ENCODE measurements at regions not wholly inside any gene's neighbourhood (a gene's known extent, or its start where the extent isn't known, plus 50 kb on each side); places are given as distances from the start of the nearest gene placed in this dataset.

DNA sequence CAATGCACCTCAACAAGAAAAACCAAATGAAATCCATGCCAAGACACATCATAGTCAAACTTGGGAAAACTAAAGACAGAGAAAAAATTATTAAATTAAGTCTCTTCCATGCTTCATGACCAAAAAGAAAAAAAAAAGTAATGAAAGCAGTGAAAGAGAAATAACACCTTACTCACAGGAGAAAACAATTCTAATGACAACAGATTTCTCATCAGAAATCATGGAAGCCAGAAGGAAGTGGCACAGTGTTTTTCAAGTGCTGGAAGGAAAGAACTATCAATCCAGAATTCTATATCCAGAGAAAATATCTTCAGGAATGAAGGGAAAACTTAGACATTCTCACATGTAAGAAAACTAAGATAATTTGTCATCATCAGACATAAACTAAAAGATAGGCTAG lies 71.1 kb upstream of the NUDT4 start:
- TF ChIP-seq GABPA (IDR thresholded peaks at IDR 0.05; ENCODE audit: borderline replicate concordance, insufficient read depth, low read length) (no peak), RNF2 (IDR thresholded peaks at IDR 0.05; ENCODE audit: borderline replicate concordance, low read depth, low read length, missing control alignments, poor library complexity, severe bottlenecking) (no peak), SP1 (IDR thresholded peaks at IDR 0.05; ENCODE audit: low read depth, low read length) (no peak), SIN3A (conservative IDR thresholded peaks at IDR 0.05 in 1 of 2, IDR thresholded peaks at IDR 0.05 in 1 of 2; ENCODE audit: low read depth in 1 of 2, low read length in 2 of 2) (no peak), EZH2 (IDR thresholded peaks at IDR 0.05; ENCODE audit: low read depth, low read length, severe bottlenecking) (no peak), JUN (IDR thresholded peaks at IDR 0.05; ENCODE audit: low read depth, low read length) (no peak), POLR2A (IDR thresholded peaks at IDR 0.05; ENCODE audit: control extremely low read depth in 1 of 2, low read depth in 2 of 2, low read length in 2 of 2) (no peak), BACH1 (IDR thresholded peaks at IDR 0.05; ENCODE audit: low read length) (no peak), POLR2AphosphoS5 (IDR thresholded peaks at IDR 0.05; ENCODE audit: low read depth, low read length) (no peak), TEAD4 (IDR thresholded peaks at IDR 0.05; ENCODE audit: low read depth, low read length) (no peak), CHD2 (IDR thresholded peaks at IDR 0.05; ENCODE audit: low read length) (no peak), TAF1 (IDR thresholded peaks at IDR 0.05; ENCODE audit: low read depth, low read length) (no peak)
- TF ChIP-seq, protein P1, sequence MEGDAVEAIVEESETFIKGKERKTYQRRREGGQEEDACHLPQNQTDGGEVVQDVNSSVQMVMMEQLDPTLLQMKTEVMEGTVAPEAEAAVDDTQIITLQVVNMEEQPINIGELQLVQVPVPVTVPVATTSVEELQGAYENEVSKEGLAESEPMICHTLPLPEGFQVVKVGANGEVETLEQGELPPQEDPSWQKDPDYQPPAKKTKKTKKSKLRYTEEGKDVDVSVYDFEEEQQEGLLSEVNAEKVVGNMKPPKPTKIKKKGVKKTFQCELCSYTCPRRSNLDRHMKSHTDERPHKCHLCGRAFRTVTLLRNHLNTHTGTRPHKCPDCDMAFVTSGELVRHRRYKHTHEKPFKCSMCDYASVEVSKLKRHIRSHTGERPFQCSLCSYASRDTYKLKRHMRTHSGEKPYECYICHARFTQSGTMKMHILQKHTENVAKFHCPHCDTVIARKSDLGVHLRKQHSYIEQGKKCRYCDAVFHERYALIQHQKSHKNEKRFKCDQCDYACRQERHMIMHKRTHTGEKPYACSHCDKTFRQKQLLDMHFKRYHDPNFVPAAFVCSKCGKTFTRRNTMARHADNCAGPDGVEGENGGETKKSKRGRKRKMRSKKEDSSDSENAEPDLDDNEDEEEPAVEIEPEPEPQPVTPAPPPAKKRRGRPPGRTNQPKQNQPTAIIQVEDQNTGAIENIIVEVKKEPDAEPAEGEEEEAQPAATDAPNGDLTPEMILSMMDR (IDR thresholded peaks at IDR 0.05; ENCODE audit: control extremely low read depth in 1 of 3, insufficient read depth in 1 of 3, low read depth in 1 of 3, low read length in 3 of 3) = no peak

Data from H1 (cell line).